HepG2 (cell line): ENCODE measurements at regions not wholly inside any gene's neighbourhood (a gene's known extent, or its start where the extent isn't known, plus 50 kb on each side); places are given as distances from the start of the nearest gene placed in this dataset.
A peak's percentile ranks its signal among the peaks of the same experiment; 100 is the strongest.
"Not testable (repeated sequence)": the region's sequence is repeated elsewhere in the genome, so short reads cannot be mapped to it uniquely, and the experiment has no call there.

ENCODE experiments used
- ATAC-seq: fragments of 200-7000 bp; cut with Tn5 transposase; 3 replicates; pipeline ENCODE4 v1.9.1; 2020; ENCODE audit warnings: mild to moderate bottlenecking, moderate library complexity
- BruUV-seq: library from RNA; stranded (reverse); fragments of 400-500 nt; replicated peaks from 2 replicates; lab custom pipeline; 2021; lab: Mats Ljungman, UMichigan
- CTCF ChIA-PET: fragments of 300-600 bp; formaldehyde crosslinking; extraction: SDS; loops from one replicate; lab custom pipeline; 2021; ENCODE audit warnings: low total read pairs, inconsistent platforms, low intra/inter-chr PET ratio; lab: Yijun Ruan, JAX
- POLR2A ChIA-PET: fragments of 350-600 bp; sonication (Branson Sonifier 250); formaldehyde crosslinking; loops from one replicate; lab custom pipeline; 2020; ENCODE audit warnings: antibody characterized with exemption, inconsistent platforms; lab: Yijun Ruan, JAX
- DNase-seq: peaks from one replicate; pipeline ENCODE4 v3.0.0-alpha.2; 2015; ENCODE audit warnings: low spot score
- FAIRE-seq: peaks from 3 replicates; lab custom pipeline; 2011; peaks lifted over from hg19 to GRCh38; lab: Jason Lieb, UNC
- H2AFZ ChIP-seq: one replicate; pipeline ENCODE4 v1.6.1; 2011; ENCODE audit warnings: low read length, inconsistent platforms
- H3K27ac ChIP-seq: fragments of 300-600 bp; 3 replicates; pipeline ENCODE4 v1.8.0; 2011; ENCODE audit warnings: mixed run types, mild to moderate bottlenecking, mixed read lengths, low read length, inconsistent platforms; ENCODE audit not compliant: insufficient read depth; ENCODE audit errors: extremely low read length
- H3K27me3 ChIP-seq, 2 experiments: fragments of 200-600 bp in 1 of 2; 2 replicates in 1 of 2; 3 replicates in 1 of 2; pipeline versions ENCODE4 v1.6.0 to v1.8.0; 2011; ENCODE audit warnings: low read length in 2 of 2, mild to moderate bottlenecking in 2 of 2, moderate library complexity in 2 of 2, inconsistent platforms in 1 of 2; ENCODE audit not compliant: insufficient read depth in 2 of 2, control insufficient read depth in 1 of 2
- H3K36me3 ChIP-seq, 2 experiments: fragments of 200-600 bp in 1 of 2; replicated peaks in 1 of 2; 2 replicates in 1 of 2; 3 replicates in 1 of 2; pipeline versions ENCODE4 v1.5.1 to v1.8.0; 2011; ENCODE audit warnings: low read length in 2 of 2, inconsistent platforms in 1 of 2; ENCODE audit not compliant: insufficient read depth in 2 of 2, control insufficient read depth in 1 of 2
- H3K4me1 ChIP-seq: 2 replicates; pipeline ENCODE4 v1.5.1; 2012; ENCODE audit warnings: low read length, inconsistent platforms; ENCODE audit not compliant: insufficient read depth
- H3K4me2 ChIP-seq: 2 replicates; pipeline ENCODE4 v1.6.0; 2011; ENCODE audit warnings: low read depth, low read length, inconsistent platforms
- H3K4me3 ChIP-seq, 3 experiments: fragments of 200-600 bp in 1 of 3; sonication (generic), shearing (Covaris generic) in 1 of 3; replicated peaks in 1 of 3; 2 replicates each; pipeline ENCODE4 v1.5.1; 2011 to 2016; ENCODE audit warnings: low read length in 3 of 3, inconsistent platforms in 2 of 3, low read depth in 2 of 3, mild to moderate bottlenecking in 2 of 3, control low read depth in 1 of 3, mixed read lengths in 1 of 3; ENCODE audit not compliant: insufficient read depth in 1 of 3
- H3K79me2 ChIP-seq: one replicate; pipeline ENCODE4 v1.6.1; 2011; ENCODE audit warnings: low read length, inconsistent platforms; ENCODE audit not compliant: insufficient read depth
- H3K9ac ChIP-seq: 2 replicates; pipeline ENCODE4 v1.6.0; 2011; ENCODE audit warnings: mild to moderate bottlenecking, low read depth, low read length, inconsistent platforms; ENCODE audit not compliant: insufficient read depth
- H3K9me3 ChIP-seq: 2 replicates; pipeline ENCODE4 v1.5.1; 2012; ENCODE audit warnings: mild to moderate bottlenecking, low read length
- H4K20me1 ChIP-seq: 2 replicates; pipeline ENCODE4 v1.6.0; 2011; ENCODE audit warnings: inconsistent platforms, mild to moderate bottlenecking, low read length, moderate library complexity; ENCODE audit not compliant: insufficient read depth
- ZNF143 ChIP-seq: sonication (generic); formaldehyde crosslinking; IDR thresholded peaks from 2 replicates; pipeline ENCODE4 v1.4.0; 2020; ENCODE audit warnings: missing genetic modification reagents
- WGBS: methylation state at CpG from one replicate; pipeline ENCODE4 v1.1.6; 2017; ENCODE audit warnings: low lambda C conversion rate; 5-methylcytosine and 5-hydroxymethylcytosine counted together
- in situ Hi-C: cut with HindIII; loops from 2 replicates; pipeline ENCODE4 v1.10.0; 2017; ENCODE audit warnings: low pct_unique_long_range_greater_than_20kb; ENCODE audit not compliant: extremely low pct_ligation_motif_present
- intact Hi-C: fragments of 100-400 bp; cut with micrococcal nuclease; formaldehyde crosslinking; loops from one replicate; pipeline ENCODE4 v1.10.0; 2022; ENCODE audit not compliant: unreplicated experiment
- TF ChIP-seq, protein P1 (sequence below): sonication (generic); formaldehyde crosslinking; IDR thresholded peaks from 2 replicates; pipeline ENCODE4 v1.5.0; 2020; ENCODE audit warnings: mild to moderate bottlenecking, missing genetic modification reagents, moderate library complexity

DNA sequence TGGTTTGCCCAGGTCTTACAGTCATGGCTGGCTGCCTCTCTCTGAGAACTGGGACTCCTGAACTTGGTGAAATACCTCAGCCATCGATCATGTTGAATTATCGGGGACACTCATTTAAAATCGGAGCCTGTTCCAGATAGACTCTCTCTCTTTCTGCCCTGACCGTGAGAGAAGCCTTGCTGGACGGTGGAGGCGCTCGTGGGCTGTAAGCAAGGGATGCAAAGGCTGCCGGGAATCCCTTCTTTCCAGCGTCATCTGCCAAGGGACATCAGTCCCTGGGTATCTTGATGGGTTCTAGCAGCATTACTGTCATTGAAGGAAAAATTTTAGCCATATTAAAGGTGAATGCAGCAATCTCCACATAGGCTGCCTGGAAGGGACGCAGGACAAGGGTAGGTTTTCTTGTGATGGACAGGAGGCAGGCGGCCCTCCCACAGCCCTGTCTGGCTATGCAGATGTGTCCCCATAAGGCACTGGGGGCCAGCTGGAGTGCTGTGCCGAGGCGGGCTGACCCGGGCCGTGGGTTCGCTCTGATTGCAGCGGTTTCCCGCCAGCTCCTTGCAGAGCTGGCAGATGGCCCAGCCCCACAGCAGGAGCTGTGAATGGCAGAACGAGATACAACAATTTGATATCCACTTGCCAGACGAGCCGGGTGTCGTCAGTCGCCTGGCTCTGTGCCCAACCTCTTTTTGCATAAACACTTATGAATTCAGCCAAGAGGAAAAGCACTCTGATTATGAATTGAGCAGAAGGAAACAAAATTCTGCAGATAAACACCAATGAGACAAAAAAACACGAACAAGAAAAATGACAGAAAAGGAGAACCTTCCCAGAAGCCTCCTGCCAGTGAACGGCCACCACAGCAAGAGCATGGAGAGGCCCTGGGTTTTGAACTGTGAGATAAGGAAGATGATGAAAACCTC, 151.9 kb upstream of the ALDH3B2 start:
- H3K27me3 ChIP-seq, FAIRE-seq: not testable (repeated sequence)

GRCh38 chr11:67824861-67825260, 150.4 kb upstream of the ALDH3B2 start:
- H3K4me3 ChIP-seq, H3K27me3 ChIP-seq, H3K9me3 ChIP-seq, intact Hi-C loops, H3K79me2 ChIP-seq, H3K9ac ChIP-seq, FAIRE-seq, DNase-seq, CTCF ChIA-PET, H2AFZ ChIP-seq, H3K36me3 ChIP-seq, ATAC-seq, in situ Hi-C loops, H3K27ac ChIP-seq, H3K4me1 ChIP-seq, H3K4me2 ChIP-seq, H4K20me1 ChIP-seq, POLR2A ChIA-PET, BruUV-seq: not testable (repeated sequence)
- 44% methylated on average over 2 of the region's 3 CpGs for WGBS

More for the DNA sequence above, 151.9 kb upstream of the ALDH3B2 start:
- H3K4me1 ChIP-seq, H3K27ac ChIP-seq, H3K79me2 ChIP-seq, in situ Hi-C loops, H3K9ac ChIP-seq, H3K36me3 ChIP-seq, DNase-seq, intact Hi-C loops, CTCF ChIA-PET, POLR2A ChIA-PET, H3K4me3 ChIP-seq, H3K4me2 ChIP-seq, H2AFZ ChIP-seq, H4K20me1 ChIP-seq, H3K9me3 ChIP-seq, BruUV-seq: not testable (repeated sequence)
- WGBS: 8% methylated on average over 24 of the region's 25 CpGs
- peak; percentile 49; the same call in 1 of the 3 replicates for ATAC-seq
- TF ChIP-seq, protein P1, sequence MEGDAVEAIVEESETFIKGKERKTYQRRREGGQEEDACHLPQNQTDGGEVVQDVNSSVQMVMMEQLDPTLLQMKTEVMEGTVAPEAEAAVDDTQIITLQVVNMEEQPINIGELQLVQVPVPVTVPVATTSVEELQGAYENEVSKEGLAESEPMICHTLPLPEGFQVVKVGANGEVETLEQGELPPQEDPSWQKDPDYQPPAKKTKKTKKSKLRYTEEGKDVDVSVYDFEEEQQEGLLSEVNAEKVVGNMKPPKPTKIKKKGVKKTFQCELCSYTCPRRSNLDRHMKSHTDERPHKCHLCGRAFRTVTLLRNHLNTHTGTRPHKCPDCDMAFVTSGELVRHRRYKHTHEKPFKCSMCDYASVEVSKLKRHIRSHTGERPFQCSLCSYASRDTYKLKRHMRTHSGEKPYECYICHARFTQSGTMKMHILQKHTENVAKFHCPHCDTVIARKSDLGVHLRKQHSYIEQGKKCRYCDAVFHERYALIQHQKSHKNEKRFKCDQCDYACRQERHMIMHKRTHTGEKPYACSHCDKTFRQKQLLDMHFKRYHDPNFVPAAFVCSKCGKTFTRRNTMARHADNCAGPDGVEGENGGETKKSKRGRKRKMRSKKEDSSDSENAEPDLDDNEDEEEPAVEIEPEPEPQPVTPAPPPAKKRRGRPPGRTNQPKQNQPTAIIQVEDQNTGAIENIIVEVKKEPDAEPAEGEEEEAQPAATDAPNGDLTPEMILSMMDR (CRISPR knock-in tag): 0 out of 2 replicates have a peak, but pooled peaks have one; percentile 9
- TF ChIP-seq ZNF143: peak; percentile 61
